Uterus (tissue), 3 donors: ENCODE measurements at regions not wholly inside any gene's neighbourhood (a gene's known extent, or its start where the extent isn't known, plus 50 kb on each side); places are given as distances from the start of the nearest gene placed in this dataset.

Source experiments
- DNase-seq, 2 donors: peaks; one replicate each; pipeline ENCODE4 v3.0.0-alpha.2; 2019 to 2020
- H3K27ac ChIP-seq, 2 donors: fragments of 200-600 bp; sonication (generic); 1 replicate in 1 of 2; 2 replicates in 1 of 2; pipeline ENCODE4 v1.5.1; 2016 to 2018
- H3K27me3 ChIP-seq, 2 donors: fragments of 200-600 bp; sonication (generic); one replicate each; pipeline ENCODE4 v1.5.1; 2018 to 2019; ENCODE audit warnings: control low read depth in 1 of 2
- H3K36me3 ChIP-seq, 2 donors: fragments of 200-600 bp; sonication (generic); one replicate each; pipeline ENCODE4 v1.5.1; 2019; ENCODE audit warnings: control low read depth in 1 of 2
- H3K4me1 ChIP-seq, 2 donors: fragments of 200-600 bp; sonication (generic); one replicate each; pipeline ENCODE4 v1.5.1; 2018 to 2019; ENCODE audit warnings: control low read depth in 1 of 2
- H3K4me3 ChIP-seq, 2 donors: fragments of 200-600 bp; sonication (generic); 1 replicate in 1 of 2; 2 replicates in 1 of 2; pipeline ENCODE4 v1.5.1; 2018 to 2019; ENCODE audit warnings: mild to moderate bottlenecking in 1 of 2
- H3K9me3 ChIP-seq, 2 donors: fragments of 200-600 bp; sonication (generic); one replicate each; pipeline ENCODE4 v1.5.1; 2019; ENCODE audit warnings: control low read depth in 1 of 2
- CTCF ChIP-seq, 4 experiments: fragments of 200-600 bp in 2 of 4; fragments of 450-650 bp in 2 of 4; sonication (generic) in 2 of 4; IDR thresholded peaks; one replicate each; pipeline ENCODE4 v1.5.1; 2016 to 2019; ENCODE audit warnings: antibody characterized with exemption in 4 of 4, mild to moderate bottlenecking in 2 of 4, moderate library complexity in 1 of 4
- POLR2A ChIP-seq, 2 donors: fragments of 450-650 bp; IDR thresholded peaks; one replicate each; pipeline ENCODE4 v1.6.1; 2016; ENCODE audit warnings: antibody characterized with exemption in 2 of 2, mild to moderate bottlenecking in 1 of 2, moderate library complexity in 1 of 2
- intact Hi-C: fragments of 100-400 bp; cut with DNase I; formaldehyde crosslinking; loops from one replicate; pipeline ENCODE4 v1.15.1; 2023; ENCODE audit warnings: low total_unique reads
- donor health status: DM: yes; HTN: yes; CAD: no.

GRCh38 chr2:19764998-19765397, 136.8 kb downstream of the TTC32 start:
- no peak for DNase-seq
- Histone ChIP-seq H3K4me3 (no peak overlapping the region), H3K4me1 (no peaks in the 10 kb centered on the region), H3K27me3 (no peaks in the 10 kb centered on the region), H3K27ac (no peak overlapping the region), H3K9me3 (no peaks in the 10 kb centered on the region), H3K36me3 (no peaks in the 10 kb centered on the region)
- intact Hi-C loops, result no loop called here
- TF ChIP-seq CTCF (IDR thresholded peaks at IDR 0.05) (no peak), POLR2A (IDR thresholded peaks at IDR 0.05) (no peak)

- TF ChIP-seq POLR2A (IDR thresholded peaks at IDR 0.05), result no peak
- TF ChIP-seq CTCF (IDR thresholded peaks at IDR 0.05), result no peak
- Histone ChIP-seq H3K27me3 (no peaks in the 10 kb centered on the region), H3K27ac (no peak overlapping the region), H3K36me3 (no peaks in the 10 kb centered on the region), H3K4me3 (no peak overlapping the region), H3K9me3 (no peaks in the 10 kb centered on the region), H3K4me1 (no peaks in the 10 kb centered on the region)
- DNase-seq, result no peak
- intact Hi-C loops, result no loop called here
Observed at GRCh38 chr2:19763731-19764130, 138.1 kb downstream of the TTC32 start.

- Histone ChIP-seq H3K4me3 (no peak overlapping the region), H3K36me3 (no peaks in the 10 kb centered on the region), H3K4me1 (no peaks in the 10 kb centered on the region), H3K27me3 (no peaks in the 10 kb centered on the region), H3K9me3 (no peaks in the 10 kb centered on the region), H3K27ac (no peak overlapping the region)
- intact Hi-C loops, result no loop called here
- DNase-seq, result no peak
- no peak for TF ChIP-seq CTCF (IDR thresholded peaks at IDR 0.05)
- no peak for TF ChIP-seq POLR2A (IDR thresholded peaks at IDR 0.05)
Observed at GRCh38 chr2:19762959-19763605, 138.7 kb downstream of the TTC32 start.

- intact Hi-C loops, result no loop called here
- Histone ChIP-seq H3K36me3 (no peaks in the 10 kb centered on the region), H3K9me3 (no peaks in the 10 kb centered on the region), H3K4me3 (no peak overlapping the region), H3K27me3 (no peaks in the 10 kb centered on the region), H3K27ac (no peak overlapping the region), H3K4me1 (no peaks in the 10 kb centered on the region)
- TF ChIP-seq CTCF (IDR thresholded peaks at IDR 0.05), result no peak
- TF ChIP-seq POLR2A (IDR thresholded peaks at IDR 0.05), result no peak
- DNase-seq, result no peak
Observed at GRCh38 chr2:19762142-19762541, 139.6 kb downstream of the TTC32 start.

GRCh38 chr2:19759880-19760279, 141.9 kb downstream of the TTC32 start:
- no peak for DNase-seq
- no peak overlapping the region for H3K27ac ChIP-seq
- H3K36me3 ChIP-seq, result no peaks in the 10 kb centered on the region
- no peaks in the 10 kb centered on the region for H3K27me3 ChIP-seq
- no peaks in the 10 kb centered on the region for H3K9me3 ChIP-seq
- TF ChIP-seq CTCF (IDR thresholded peaks at IDR 0.05) (no peak), POLR2A (IDR thresholded peaks at IDR 0.05) (no peak)
- no peaks in the 10 kb centered on the region for H3K4me1 ChIP-seq
- no peak overlapping the region for H3K4me3 ChIP-seq
- intact Hi-C loops, result no loop called here
